ENCODE measurements at regions not wholly inside any gene's neighbourhood (a gene's known extent, or its start where the extent isn't known, plus 50 kb on each side); places are given as distances from the start of the nearest gene placed in this dataset.
A peak's percentile ranks its signal among the peaks of the same experiment; 100 is the strongest.

DNA sequence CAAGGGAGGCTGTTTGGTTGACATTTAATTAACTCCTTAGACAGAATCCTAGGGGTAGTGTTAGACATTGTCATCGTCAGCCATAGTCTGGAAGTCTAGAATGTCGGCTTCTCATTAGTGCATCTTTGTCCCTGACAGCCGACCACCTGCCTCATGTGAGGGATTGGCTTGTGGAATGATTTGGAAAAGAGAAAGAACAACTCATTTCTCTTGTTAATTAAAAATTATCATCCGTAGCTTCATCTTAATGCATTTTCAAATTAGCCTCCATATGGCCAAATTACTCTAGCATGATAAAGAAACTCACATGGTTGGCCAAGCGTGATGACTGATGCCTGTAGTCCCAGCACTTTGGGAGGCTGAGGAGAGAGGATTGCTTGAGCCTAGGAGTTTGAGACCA lies 97.7 kb upstream of the PARD3 start:
- TF ChIP-seq, protein P1, sequence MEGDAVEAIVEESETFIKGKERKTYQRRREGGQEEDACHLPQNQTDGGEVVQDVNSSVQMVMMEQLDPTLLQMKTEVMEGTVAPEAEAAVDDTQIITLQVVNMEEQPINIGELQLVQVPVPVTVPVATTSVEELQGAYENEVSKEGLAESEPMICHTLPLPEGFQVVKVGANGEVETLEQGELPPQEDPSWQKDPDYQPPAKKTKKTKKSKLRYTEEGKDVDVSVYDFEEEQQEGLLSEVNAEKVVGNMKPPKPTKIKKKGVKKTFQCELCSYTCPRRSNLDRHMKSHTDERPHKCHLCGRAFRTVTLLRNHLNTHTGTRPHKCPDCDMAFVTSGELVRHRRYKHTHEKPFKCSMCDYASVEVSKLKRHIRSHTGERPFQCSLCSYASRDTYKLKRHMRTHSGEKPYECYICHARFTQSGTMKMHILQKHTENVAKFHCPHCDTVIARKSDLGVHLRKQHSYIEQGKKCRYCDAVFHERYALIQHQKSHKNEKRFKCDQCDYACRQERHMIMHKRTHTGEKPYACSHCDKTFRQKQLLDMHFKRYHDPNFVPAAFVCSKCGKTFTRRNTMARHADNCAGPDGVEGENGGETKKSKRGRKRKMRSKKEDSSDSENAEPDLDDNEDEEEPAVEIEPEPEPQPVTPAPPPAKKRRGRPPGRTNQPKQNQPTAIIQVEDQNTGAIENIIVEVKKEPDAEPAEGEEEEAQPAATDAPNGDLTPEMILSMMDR (IDR thresholded peaks at IDR 0.05; ENCODE audit: low read depth, low read length, missing control alignments): no peak
- no peak overlapping the region for H3K4me3 ChIP-seq (ENCODE audit: low read depth, low read length)
- no peak for DNase-seq (ENCODE audit: low read depth)
- in situ Hi-C loops (cut with HindIII; ENCODE audit: low sequenced_read_pairs): no loop called here

DNA sequence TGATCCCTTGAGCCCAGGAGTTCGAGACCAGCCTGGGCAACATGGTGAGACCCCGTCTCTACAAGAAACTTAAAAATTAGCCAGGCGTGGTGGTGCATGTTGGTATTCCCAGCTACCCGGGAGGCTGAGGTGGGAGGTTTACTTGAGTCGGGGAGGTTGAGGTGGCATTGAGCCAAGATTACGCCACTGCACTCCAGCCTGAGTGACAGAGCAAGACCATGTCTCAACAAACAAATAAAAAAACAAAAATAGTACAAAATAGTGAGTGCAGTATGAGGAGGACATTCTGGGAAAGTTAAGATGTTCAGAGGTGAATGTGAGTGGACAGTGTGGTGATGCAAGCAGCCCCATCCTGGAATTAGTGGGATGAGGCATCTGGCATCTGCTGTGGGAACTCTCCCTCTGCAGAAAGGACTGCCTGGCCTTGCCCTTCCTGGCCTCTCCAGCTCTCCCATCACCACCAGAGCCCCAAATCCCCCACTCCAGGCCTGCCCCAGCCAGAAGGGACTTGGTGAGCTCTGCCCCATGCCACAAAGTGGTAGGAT lies 96.6 kb upstream of the PARD3 start:
- TF ChIP-seq, protein P1 (IDR thresholded peaks at IDR 0.05; ENCODE audit: low read depth, low read length, missing control alignments): no peak
- no peak for DNase-seq (ENCODE audit: low read depth)
- in situ Hi-C loops (cut with HindIII; ENCODE audit: low sequenced_read_pairs): no loop called here
- H3K4me3 ChIP-seq (ENCODE audit: low read depth, low read length): no peak overlapping the region

DNA sequence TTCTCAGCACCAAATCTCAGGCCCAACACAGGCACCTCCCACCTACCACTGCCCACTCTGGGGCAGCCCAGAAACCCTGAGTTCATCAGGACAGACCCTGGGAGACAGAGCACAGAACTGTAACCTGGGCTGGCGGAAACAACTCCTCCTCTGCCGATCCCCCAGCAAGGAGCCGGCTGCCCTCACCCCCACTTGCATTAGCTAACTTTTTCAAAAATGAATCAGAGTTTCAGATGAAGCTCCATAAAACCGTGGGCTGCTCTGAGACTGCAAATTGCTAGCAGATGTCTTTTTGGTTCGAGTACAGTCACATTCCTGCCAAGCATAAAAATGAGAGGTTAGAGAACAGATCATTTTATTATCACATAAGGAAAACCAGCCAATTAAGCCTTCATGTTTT lies 93.4 kb upstream of the PARD3 start:
- TF ChIP-seq, protein P1 (IDR thresholded peaks at IDR 0.05; ENCODE audit: low read depth, low read length, missing control alignments): no peak
- in situ Hi-C loops (cut with HindIII; ENCODE audit: low sequenced_read_pairs): loop anchor here (5.0 kb wide), 2 partner anchors 71 to 84 kb away; no protein-coding TSS in a partner anchor
- peak; percentile 33 for DNase-seq (ENCODE audit: low read depth)
- H3K4me3 ChIP-seq (ENCODE audit: low read depth, low read length): no peak overlapping the region

DNA sequence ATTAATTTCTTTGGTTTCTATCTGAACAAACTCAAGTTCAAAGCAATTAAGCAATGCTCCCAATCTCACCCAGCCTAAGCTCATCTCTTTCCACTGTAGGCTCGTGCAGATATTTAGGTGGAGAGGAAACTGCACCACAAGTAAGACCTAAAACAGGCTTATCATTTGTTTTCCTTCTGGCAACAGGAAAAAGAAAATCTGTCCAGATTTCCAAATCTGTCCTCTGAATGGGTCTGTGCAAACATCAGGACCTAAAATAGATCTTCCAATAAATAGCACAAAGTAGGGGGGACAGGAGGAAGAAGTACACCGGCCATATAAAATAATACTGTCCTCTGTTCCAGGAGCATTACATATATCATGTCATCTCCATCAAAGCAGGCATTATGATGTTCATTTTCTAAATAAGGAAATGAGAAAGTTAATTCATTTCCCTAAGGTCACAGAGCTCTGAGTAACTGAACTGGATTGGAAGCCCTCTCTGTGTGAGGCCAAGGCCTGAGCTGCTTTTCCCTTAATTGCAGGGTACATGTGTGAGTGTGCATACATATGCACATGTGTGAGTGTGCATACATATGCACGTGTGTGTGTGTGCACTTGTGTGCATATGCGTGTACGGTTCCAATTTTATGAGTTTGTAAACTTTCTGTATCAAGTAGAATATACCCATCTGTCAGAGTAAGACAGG lies 92.8 kb upstream of the PARD3 start:
- H3K4me3 ChIP-seq (ENCODE audit: low read depth, low read length): no peak overlapping the region
- TF ChIP-seq, protein P1 (IDR thresholded peaks at IDR 0.05; ENCODE audit: low read depth, low read length, missing control alignments): no peak
- no peak for DNase-seq (ENCODE audit: low read depth)
- in situ Hi-C loops (cut with HindIII; ENCODE audit: low sequenced_read_pairs): loop anchor here (5.0 kb wide), 2 partner anchors 71 to 84 kb away; no protein-coding TSS in a partner anchor

DNA sequence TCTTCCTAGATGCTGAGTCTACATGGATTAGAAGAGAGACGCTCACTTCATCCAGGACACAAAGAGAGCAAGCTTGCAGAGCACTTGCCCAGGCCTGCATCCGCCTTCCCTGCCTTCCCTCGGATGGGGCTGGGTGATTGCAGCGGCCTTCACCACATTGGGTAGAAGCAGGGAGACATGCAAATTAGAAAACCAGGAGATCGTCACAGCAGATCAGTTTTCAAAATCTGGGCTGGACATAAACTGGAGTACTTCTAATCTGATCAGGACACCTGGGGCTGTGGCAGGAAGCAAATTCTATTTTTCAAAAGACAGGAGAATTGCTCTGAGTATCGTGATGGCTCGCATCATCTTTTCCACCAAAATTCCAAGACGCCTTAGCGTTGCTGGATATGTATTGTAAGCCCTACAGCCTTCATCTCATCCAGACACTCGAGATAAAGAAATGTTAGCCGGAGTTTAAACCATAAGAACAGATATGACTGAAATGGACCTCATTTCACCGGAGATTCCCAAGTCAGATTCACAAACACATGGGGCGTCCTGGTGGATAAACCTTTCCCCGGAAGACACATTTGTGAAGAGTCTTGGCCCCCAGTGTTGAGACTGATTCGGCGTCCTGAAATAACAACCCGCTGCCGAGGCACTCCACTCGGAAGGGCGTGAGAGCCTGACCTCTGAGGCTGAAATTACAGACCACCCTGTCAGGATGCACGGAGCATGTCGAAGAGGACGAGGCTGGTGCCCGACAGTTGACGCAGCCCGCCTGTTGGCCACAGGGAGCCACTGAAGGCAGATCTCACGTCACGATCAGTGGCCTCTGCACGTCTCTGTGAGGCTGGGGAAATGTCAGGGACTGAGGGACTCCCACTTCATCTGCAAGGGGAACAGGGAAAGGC lies 91.2 kb upstream of the PARD3 start:
- TF ChIP-seq, protein P1 (IDR thresholded peaks at IDR 0.05; ENCODE audit: low read depth, low read length, missing control alignments): no peak
- DNase-seq (ENCODE audit: low read depth): no peak
- no peak overlapping the region for H3K4me3 ChIP-seq (ENCODE audit: low read depth, low read length)
- in situ Hi-C loops (cut with HindIII; ENCODE audit: low sequenced_read_pairs): loop anchor here (5.0 kb wide), 2 partner anchors 69 to 86 kb away; no protein-coding TSS in a partner anchor

DNA sequence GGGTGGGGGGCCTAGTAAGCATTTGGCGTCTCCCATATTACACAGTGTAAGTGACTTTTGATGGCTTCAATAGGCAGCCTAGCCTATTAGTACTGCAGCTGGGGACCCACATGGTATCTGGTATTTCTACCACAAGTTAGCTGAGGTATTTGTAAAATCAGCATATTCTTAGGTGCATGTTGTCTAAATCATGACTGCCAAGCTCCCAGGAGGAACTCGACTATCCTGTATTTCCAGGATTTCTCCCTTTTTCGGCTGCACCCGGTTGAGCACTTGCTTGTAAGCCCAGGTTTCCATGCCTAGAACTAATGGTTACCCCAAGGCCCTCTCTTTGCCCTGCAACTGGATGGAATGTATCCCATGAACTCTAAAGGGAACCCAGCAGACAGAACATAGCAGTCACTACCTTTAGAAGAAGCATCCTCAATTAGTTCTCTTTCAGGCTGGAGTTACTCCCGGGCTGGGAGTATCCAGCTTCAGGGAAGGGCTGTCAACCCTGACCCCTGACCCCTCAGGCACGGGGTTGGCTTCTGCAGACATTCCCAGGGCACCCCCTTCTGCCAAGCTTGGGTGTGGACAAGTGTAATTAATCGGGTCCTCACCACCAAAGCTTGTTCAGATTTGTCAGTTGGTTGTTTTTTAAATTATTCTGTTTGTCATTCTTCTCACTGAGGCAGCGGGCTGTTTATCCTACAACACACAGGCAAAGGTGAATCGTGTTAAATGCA lies 90.3 kb upstream of the PARD3 start:
- TF ChIP-seq, protein P1 (IDR thresholded peaks at IDR 0.05; ENCODE audit: low read depth, low read length, missing control alignments): no peak
- in situ Hi-C loops (cut with HindIII; ENCODE audit: low sequenced_read_pairs): loop anchor here (5.0 kb wide), 2 partner anchors 68 to 87 kb away; no protein-coding TSS in a partner anchor
- DNase-seq (ENCODE audit: low read depth): no peak
- no peak overlapping the region for H3K4me3 ChIP-seq (ENCODE audit: low read depth, low read length)

Data from astrocyte of the cerebellum (primary cell).